C4-2B (cell line): ENCODE measurements at regions not wholly inside any gene's neighbourhood (a gene's known extent, or its start where the extent isn't known, plus 50 kb on each side); places are given as distances from the start of the nearest gene placed in this dataset.

ENCODE experiments used
- H3K27ac ChIP-seq: fragments of 450-650 bp; 2 replicates; pipeline ENCODE4 v1.5.1; 2017
- ZFX ChIP-seq: fragments of 450-650 bp; IDR thresholded peaks from 2 replicates; pipeline ENCODE4 v1.6.1; 2017
- TF ChIP-seq, protein P1 (sequence below): fragments of 450-650 bp; conservative IDR thresholded peaks from 2 replicates; pipeline ENCODE4 v1.5.1; 2017; ENCODE audit warnings: mild to moderate bottlenecking

- TF ChIP-seq, protein P1, sequence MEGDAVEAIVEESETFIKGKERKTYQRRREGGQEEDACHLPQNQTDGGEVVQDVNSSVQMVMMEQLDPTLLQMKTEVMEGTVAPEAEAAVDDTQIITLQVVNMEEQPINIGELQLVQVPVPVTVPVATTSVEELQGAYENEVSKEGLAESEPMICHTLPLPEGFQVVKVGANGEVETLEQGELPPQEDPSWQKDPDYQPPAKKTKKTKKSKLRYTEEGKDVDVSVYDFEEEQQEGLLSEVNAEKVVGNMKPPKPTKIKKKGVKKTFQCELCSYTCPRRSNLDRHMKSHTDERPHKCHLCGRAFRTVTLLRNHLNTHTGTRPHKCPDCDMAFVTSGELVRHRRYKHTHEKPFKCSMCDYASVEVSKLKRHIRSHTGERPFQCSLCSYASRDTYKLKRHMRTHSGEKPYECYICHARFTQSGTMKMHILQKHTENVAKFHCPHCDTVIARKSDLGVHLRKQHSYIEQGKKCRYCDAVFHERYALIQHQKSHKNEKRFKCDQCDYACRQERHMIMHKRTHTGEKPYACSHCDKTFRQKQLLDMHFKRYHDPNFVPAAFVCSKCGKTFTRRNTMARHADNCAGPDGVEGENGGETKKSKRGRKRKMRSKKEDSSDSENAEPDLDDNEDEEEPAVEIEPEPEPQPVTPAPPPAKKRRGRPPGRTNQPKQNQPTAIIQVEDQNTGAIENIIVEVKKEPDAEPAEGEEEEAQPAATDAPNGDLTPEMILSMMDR: no peak
- TF ChIP-seq ZFX: no peak
Observed at GRCh38 chr18:78582898-78583738, 396.5 kb upstream of the SALL3 start.

DNA sequence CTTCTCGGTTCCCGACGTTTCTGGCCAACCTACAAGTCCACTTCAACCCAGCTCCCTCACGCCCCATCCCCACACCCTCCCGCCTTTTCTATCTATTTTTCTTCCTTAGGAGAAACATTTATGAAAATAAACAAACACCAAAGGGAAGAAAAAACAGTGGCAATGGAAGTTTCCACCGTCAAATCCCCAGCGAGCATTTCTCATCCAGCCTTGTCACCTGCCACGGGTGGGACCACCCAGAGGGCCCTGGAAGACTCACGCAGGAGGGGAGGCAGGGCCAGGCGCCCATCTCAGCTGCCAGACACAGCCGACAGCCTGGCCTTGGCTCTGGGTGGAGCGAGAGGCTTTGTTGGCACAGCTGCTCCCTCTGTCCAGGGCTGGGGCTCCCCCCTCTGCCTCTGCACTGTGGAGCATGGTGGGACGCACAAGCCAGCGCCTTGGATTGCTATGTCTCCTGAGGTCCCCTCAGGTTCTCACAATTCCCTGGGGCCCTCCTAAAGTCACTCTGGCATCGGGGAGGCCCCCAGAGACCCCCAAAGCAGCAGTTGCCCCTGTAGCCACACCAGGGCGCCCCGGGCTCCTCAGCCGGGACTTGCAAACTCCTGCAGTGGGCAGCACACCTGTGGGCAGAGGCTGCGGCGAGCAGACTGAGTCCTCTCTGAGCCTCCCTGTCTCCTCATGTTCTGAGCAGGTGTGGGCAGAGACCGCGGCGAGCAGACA lies 395.7 kb upstream of the SALL3 start:
- TF ChIP-seq, protein P1: no peak
- no peak for TF ChIP-seq ZFX
- no peak overlapping the region for H3K27ac ChIP-seq

More at GRCh38 chr18:78582898-78583738, 396.5 kb upstream of the SALL3 start:
- no peak overlapping the region for H3K27ac ChIP-seq

DNA sequence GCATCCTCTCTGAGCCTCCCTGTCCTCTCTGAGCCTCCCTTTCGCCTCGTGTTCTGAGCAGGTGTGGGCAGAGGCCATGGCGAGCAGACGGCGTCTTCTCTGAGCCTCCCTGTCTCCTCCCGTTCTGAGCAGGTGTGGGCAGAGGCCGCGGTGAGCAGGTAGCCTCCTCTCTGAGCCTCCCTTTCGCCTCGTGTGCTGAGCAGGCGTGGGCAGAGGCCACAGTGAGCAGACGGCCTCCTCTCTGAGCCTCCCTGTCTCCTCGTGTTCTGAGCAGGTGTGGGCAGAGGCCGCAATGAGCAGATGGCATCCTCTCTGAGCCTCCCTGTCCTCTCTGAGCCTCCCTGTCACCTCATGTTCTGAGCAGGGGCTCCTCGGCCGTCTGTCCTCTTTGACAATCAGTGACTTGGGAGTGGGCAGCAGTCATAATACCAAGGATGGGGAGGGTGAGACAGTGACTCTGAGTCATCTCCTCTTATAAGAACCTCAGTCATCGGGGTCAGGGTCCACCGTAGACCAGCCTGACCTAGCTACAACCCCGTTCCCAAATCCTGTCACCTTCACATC lies 395.1 kb upstream of the SALL3 start:
- TF ChIP-seq, protein P1: no peak
- no peak for TF ChIP-seq ZFX
- H3K27ac ChIP-seq: no peak overlapping the region

DNA sequence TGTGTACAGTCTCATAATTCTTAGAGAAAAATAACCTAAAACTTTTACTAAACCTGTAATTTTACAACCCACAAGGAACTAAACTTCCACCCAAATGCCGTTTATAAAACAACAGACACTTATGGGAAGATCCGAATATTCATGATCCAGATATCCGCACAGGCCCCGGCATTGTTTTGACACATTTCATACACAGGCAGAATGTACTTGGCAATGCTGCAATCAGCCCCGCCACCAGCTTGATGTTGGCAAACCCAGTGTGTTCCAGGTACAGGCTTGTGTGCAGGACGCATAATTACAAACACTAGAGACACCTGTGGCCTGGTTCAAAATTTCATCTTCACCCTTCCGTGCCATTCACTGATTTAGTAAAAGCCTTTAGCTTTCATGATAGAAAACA lies 393.0 kb upstream of the SALL3 start:
- TF ChIP-seq, protein P1: no peak
- TF ChIP-seq ZFX: no peak
- no peak overlapping the region for H3K27ac ChIP-seq

DNA sequence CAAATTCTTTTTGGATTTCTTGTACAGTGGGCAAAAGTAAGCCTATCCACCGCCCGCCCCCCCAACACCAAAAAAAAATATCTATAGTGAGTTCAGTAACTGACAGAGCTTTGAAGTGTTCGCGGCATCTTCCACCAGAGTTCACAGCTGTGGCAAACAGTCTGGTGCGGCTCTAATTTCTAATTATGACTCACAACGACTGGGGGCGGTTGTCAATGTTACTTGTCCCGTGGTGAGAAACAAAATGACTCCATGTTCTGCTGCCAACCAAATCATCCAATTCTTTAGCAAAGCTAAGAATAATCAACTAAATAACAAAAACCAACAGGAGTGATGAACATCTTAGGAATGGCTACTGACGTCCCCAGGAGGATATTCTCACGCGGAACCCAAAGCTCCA lies 392.5 kb upstream of the SALL3 start:
- no peak overlapping the region for H3K27ac ChIP-seq
- TF ChIP-seq ZFX: no peak
- TF ChIP-seq, protein P1: no peak

DNA sequence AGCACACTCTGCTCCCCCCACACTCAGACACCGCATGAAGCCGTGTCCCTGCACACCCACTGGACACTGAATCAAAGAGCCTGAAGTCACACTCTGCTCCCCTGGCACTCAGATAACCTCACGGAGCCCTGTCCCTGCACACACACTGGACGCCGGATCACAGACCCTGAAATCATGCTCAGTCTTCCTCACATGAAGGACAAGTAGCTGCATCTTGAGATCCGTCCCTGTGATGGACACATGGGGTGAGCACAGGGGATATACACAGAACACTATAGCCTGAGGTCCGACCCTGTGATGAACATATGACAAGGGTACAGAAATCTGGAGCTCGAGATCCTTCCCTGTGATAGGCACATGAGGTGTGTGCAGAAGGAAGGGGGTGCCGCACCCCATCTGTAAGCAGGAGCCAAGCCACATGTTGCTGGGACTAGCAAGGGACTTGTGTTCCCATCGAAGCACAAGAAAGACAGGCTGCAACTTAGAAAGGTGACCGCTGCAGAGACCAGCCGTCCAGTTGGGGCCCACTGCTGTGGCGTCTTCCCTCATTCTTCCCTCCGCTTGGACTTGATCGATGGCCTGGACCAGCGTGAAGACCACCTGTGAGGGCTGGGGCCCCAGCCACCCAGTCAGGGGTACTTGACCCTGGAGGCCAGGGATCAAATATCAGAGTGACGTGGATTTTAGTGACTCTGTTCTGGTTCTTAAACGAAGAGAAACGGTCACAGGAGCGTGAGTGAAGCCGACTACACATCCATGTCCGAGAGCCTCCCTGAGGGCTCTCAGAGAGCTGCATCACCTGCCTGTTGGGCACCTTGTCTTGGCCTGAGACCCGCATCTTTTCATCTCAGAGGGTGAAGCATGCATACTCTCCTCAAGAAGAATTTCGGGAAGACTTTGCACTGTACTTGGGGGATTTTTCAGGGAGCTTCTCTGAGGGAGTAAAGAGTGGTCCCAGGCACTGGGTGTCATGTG lies 391.7 kb upstream of the SALL3 start:
- no peak overlapping the region for H3K27ac ChIP-seq
- TF ChIP-seq, protein P1: no peak
- TF ChIP-seq ZFX: no peak
